ENCODE measurements at regions not wholly inside any gene's neighbourhood (a gene's known extent, or its start where the extent isn't known, plus 50 kb on each side); places are given as distances from the start of the nearest gene placed in this dataset.

GRCh38 chr3:181040030-181040429 lies 50.5 kb upstream of the DNAJC19 start:
- Mint-ChIP-seq H3K36me3 (ENCODE audit: low read depth, unreplicated experiment) (no peaks in the 10 kb centered on the region), H3K27ac (ENCODE audit: unreplicated experiment) (no peak overlapping the region)
- no peak for TF ChIP-seq CTCF (IDR thresholded peaks at IDR 0.05; ENCODE audit: unreplicated experiment)

More at GRCh38 chr3:181040030-181040429, 50.5 kb upstream of the DNAJC19 start:
- no peaks in the 10 kb centered on the region for H3K4me1 Mint-ChIP-seq (ENCODE audit: unreplicated experiment)
- H3K4me3 Mint-ChIP-seq (ENCODE audit: unreplicated experiment): no peak overlapping the region
- H3K9me3 Mint-ChIP-seq (ENCODE audit: unreplicated experiment): no peaks in the 10 kb centered on the region
- no peaks in the 10 kb centered on the region for H3K27me3 Mint-ChIP-seq (ENCODE audit: unreplicated experiment)
- no peak for DNase-seq (ENCODE audit: low spot score)
